Activated CD8-positive, alpha-beta T cell treated with anti-CD3 and anti-CD28 coated beads for 36 hours (primary cell): ENCODE measurements at regions not wholly inside any gene's neighbourhood (a gene's known extent, or its start where the extent isn't known, plus 50 kb on each side); places are given as distances from the start of the nearest gene placed in this dataset.

ENCODE experiments used
- ATAC-seq: fragments of 200-7000 bp; cut with Tn5 transposase; one replicate; pipeline ENCODE4 v1.10.0; 2021; ENCODE audit warnings: mild to moderate bottlenecking, moderate library complexity
- CTCF ChIA-PET: fragments of 350-600 bp; sonication (Branson Sonifier 250); formaldehyde crosslinking; loops from one replicate; lab custom pipeline; 2021; ENCODE audit warnings: antibody characterized with exemption; lab: Charles Lee
- POLR2A ChIA-PET: fragments of 350-600 bp; sonication (Branson Sonifier 250); formaldehyde crosslinking; loops from one replicate; lab custom pipeline; 2021; ENCODE audit warnings: antibody characterized with exemption; lab: Charles Lee
- DNase-seq: peaks from one replicate; pipeline ENCODE4 v3.0.0-alpha.2; 2020
- H3K27ac Mint-ChIP-seq: one replicate; pipeline ENCODE4 v1.8.0; 2021; ENCODE audit warnings: mild to moderate bottlenecking, mixed read lengths
- H3K27me3 Mint-ChIP-seq: one replicate; pipeline ENCODE4 v1.8.0; 2021; ENCODE audit warnings: mixed read lengths
- H3K36me3 Mint-ChIP-seq: one replicate; pipeline ENCODE4 v1.8.0; 2021; ENCODE audit warnings: low read depth, mixed read lengths
- H3K4me1 Mint-ChIP-seq: one replicate; pipeline ENCODE4 v1.8.0; 2021; ENCODE audit warnings: low read depth, mixed read lengths
- H3K4me3 Mint-ChIP-seq: one replicate; pipeline ENCODE4 v1.8.0; 2021; ENCODE audit warnings: mild to moderate bottlenecking, moderate library complexity, mixed read lengths
- H3K9me3 Mint-ChIP-seq: one replicate; pipeline ENCODE4 v1.8.0; 2021; ENCODE audit warnings: mixed read lengths
- intact Hi-C: fragments of 100-400 bp; cut with micrococcal nuclease; formaldehyde crosslinking; loops from one replicate; pipeline ENCODE4 v1.10.0; 2022
- TF ChIP-seq, protein P1 (sequence below): fragments of 200-600 bp; IDR thresholded peaks from one replicate; pipeline ENCODE4 v1.8.0; 2022; ENCODE audit warnings: antibody characterized with exemption, mild to moderate bottlenecking

DNA sequence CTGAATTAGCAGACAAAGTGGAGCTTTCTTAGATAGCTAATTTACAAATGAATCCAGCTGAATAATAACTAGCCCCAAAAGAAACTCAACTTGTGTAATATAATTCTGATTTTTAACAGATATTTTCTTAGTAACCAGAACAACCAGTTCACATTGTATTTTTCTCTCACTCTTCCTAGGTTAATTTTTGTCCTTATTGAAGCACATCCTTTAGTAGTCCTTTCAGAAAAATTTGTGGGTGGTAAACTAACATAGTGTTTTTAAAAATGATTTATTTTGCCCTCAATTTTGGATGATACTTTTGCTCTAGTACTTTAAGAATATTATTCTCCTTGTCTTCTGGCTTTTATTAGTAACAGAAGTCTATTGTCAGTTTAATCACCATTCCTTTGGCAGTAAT, 190.6 kb upstream of the SLC39A10 start:
- Mint-ChIP-seq H3K27me3 (no peaks in the 10 kb centered on the region), H3K4me3 (no peak overlapping the region), H3K9me3 (peaks cover 5% of the 10 kb centered on the region), H3K36me3 (no peaks in the 10 kb centered on the region), H3K27ac (no peak overlapping the region), H3K4me1 (peaks cover 5% of the 10 kb centered on the region)
- ATAC-seq (no peak), DNase-seq (no peak)
- ChIA-PET CTCF (interaction anchor here (1.1 to 1.2 kb wide), 2 partner anchors 13 to 15 kb away, joined by 3 read pairs; no protein-coding TSS in a partner anchor), POLR2A (no interaction called here)
- intact Hi-C loops: no loop called here
- TF ChIP-seq, protein P1, sequence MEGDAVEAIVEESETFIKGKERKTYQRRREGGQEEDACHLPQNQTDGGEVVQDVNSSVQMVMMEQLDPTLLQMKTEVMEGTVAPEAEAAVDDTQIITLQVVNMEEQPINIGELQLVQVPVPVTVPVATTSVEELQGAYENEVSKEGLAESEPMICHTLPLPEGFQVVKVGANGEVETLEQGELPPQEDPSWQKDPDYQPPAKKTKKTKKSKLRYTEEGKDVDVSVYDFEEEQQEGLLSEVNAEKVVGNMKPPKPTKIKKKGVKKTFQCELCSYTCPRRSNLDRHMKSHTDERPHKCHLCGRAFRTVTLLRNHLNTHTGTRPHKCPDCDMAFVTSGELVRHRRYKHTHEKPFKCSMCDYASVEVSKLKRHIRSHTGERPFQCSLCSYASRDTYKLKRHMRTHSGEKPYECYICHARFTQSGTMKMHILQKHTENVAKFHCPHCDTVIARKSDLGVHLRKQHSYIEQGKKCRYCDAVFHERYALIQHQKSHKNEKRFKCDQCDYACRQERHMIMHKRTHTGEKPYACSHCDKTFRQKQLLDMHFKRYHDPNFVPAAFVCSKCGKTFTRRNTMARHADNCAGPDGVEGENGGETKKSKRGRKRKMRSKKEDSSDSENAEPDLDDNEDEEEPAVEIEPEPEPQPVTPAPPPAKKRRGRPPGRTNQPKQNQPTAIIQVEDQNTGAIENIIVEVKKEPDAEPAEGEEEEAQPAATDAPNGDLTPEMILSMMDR: no peak

- no peaks in the 10 kb centered on the region for H3K9me3 Mint-ChIP-seq
- TF ChIP-seq, protein P1: no peak
- CTCF ChIA-PET: no interaction called here
- H3K36me3 Mint-ChIP-seq: no peaks in the 10 kb centered on the region
- POLR2A ChIA-PET: interaction anchor here (0.8 kb wide), 1 partner anchor 31 kb away, joined by 3 read pairs; no protein-coding TSS in a partner anchor
- no peak overlapping the region for H3K4me3 Mint-ChIP-seq
- peaks cover 2% of the 10 kb centered on the region for H3K4me1 Mint-ChIP-seq
- intact Hi-C loops: no loop called here
- ATAC-seq (no peak), DNase-seq (no peak)
- H3K27ac Mint-ChIP-seq: no peak overlapping the region
- no peaks in the 10 kb centered on the region for H3K27me3 Mint-ChIP-seq
Measured at GRCh38 chr2:195461010-195461409, 196.0 kb upstream of the SLC39A10 start.

GRCh38 chr2:195458936-195459335, 198.1 kb upstream of the SLC39A10 start:
- Mint-ChIP-seq H3K27ac (no peak overlapping the region), H3K9me3 (no peaks in the 10 kb centered on the region), H3K4me1 (peaks cover 10% of the 10 kb centered on the region), H3K36me3 (no peaks in the 10 kb centered on the region), H3K27me3 (no peaks in the 10 kb centered on the region), H3K4me3 (no peak overlapping the region)
- ATAC-seq (no peak), DNase-seq (no peak)
- POLR2A ChIA-PET: no interaction called here
- TF ChIP-seq, protein P1: no peak
- intact Hi-C loops: no loop called here
- CTCF ChIA-PET: no interaction called here

DNA sequence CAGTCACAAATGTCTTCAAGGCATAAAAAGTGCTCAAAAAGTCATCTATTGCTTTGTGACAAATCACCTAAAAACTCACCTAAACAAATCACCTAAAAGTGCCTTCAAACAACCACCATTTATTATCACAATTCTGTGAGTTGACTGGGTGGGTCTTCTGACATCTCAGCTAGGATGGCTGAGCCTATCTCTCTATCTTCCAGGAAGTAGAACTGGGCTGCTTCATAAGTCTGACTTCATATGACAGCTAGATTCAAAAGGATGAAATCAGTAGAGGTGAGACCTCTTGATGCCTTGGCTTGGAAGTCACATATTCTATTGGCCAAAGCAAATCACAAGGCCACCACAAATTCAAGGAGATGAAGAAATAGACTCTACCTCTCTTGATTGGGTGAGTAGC, 199.2 kb upstream of the SLC39A10 start:
- no peaks in the 10 kb centered on the region for H3K27me3 Mint-ChIP-seq
- peaks cover 11% of the 10 kb centered on the region for H3K4me1 Mint-ChIP-seq
- H3K4me3 Mint-ChIP-seq: no peak overlapping the region
- ChIA-PET POLR2A (no interaction called here), CTCF (no interaction called here)
- no peaks in the 10 kb centered on the region for H3K36me3 Mint-ChIP-seq
- no peak overlapping the region for H3K27ac Mint-ChIP-seq
- DNase-seq (no peak), ATAC-seq (no peak)
- intact Hi-C loops: no loop called here
- H3K9me3 Mint-ChIP-seq: no peaks in the 10 kb centered on the region
- TF ChIP-seq, protein P1: no peak

- no peaks in the 10 kb centered on the region for H3K9me3 Mint-ChIP-seq
- no peak overlapping the region for H3K27ac Mint-ChIP-seq
- CTCF ChIA-PET: no interaction called here
- no peak for DNase-seq
- POLR2A ChIA-PET: interaction anchor here (0.7 kb wide), 1 partner anchor 104 kb away, joined by 3 read pairs; no protein-coding TSS in a partner anchor
- TF ChIP-seq, protein P1: no peak
- no peak for ATAC-seq
- no peak overlapping the region for H3K4me3 Mint-ChIP-seq
- peaks cover 9% of the 10 kb centered on the region for H3K4me1 Mint-ChIP-seq
- H3K27me3 Mint-ChIP-seq: no peaks in the 10 kb centered on the region
- H3K36me3 Mint-ChIP-seq: no peaks in the 10 kb centered on the region
- intact Hi-C loops: no loop called here
Measured at GRCh38 chr2:195456771-195457170, 200.3 kb upstream of the SLC39A10 start.
